Vagina (tissue), 2 donors: ENCODE measurements at regions not wholly inside any gene's neighbourhood (a gene's known extent, or its start where the extent isn't known, plus 50 kb on each side); places are given as distances from the start of the nearest gene placed in this dataset.

Experiments
- DNase-seq, 2 donors: peaks; one replicate each; pipeline ENCODE4 v3.0.0-alpha.2; 2017; ENCODE audit errors: extremely low spot score in 2 of 2
- H3K27ac ChIP-seq: fragments of 200-600 bp; sonication (generic); one replicate; pipeline ENCODE4 v1.5.1; 2019
- H3K27me3 ChIP-seq: fragments of 200-600 bp; sonication (generic); one replicate; pipeline ENCODE4 v1.5.1; 2019
- H3K36me3 ChIP-seq, 2 donors: fragments of 200-600 bp; sonication (generic); one replicate each; pipeline ENCODE4 v1.5.1; 2017 to 2019
- H3K4me1 ChIP-seq: fragments of 200-600 bp; sonication (generic); one replicate; pipeline ENCODE4 v1.5.1; 2019
- H3K4me3 ChIP-seq, 2 donors: fragments of 200-600 bp; sonication (generic); 1 replicate in 1 of 2; 2 replicates in 1 of 2; pipeline ENCODE4 v1.5.1; 2016 to 2019
- H3K9me3 ChIP-seq: fragments of 200-600 bp; sonication (generic); one replicate; pipeline ENCODE4 v1.5.1; 2019
- CTCF ChIP-seq, 3 experiments: fragments of 450-650 bp in 2 of 3; fragments of 200-600 bp in 1 of 3; sonication (generic) in 1 of 3; IDR thresholded peaks; one replicate each; pipeline ENCODE4 v1.5.1; 2017 to 2019; ENCODE audit warnings: antibody characterized with exemption in 3 of 3, mild to moderate bottlenecking in 2 of 3, moderate library complexity in 2 of 3
- POLR2A ChIP-seq, 2 donors: fragments of 450-650 bp; IDR thresholded peaks; one replicate each; pipeline ENCODE4 v1.6.1; 2017; ENCODE audit warnings: antibody characterized with exemption in 2 of 2, mild to moderate bottlenecking in 2 of 2, moderate library complexity in 2 of 2
- POLR2AphosphoS5 ChIP-seq, 2 donors: sonication (generic); formaldehyde crosslinking; IDR thresholded peaks; one replicate each; pipeline ENCODE4 v1.9.0; 2017; ENCODE audit warnings: antibody characterized with exemption in 2 of 2, mild to moderate bottlenecking in 2 of 2, low read depth in 1 of 2; ENCODE audit not compliant: insufficient read depth in 1 of 2
- intact Hi-C: fragments of 100-400 bp; cut with DNase I; formaldehyde crosslinking; loops from one replicate; pipeline ENCODE4 v1.15.1; 2023

- H3K4me3 ChIP-seq: no peak overlapping the region
- no peaks in the 10 kb centered on the region for H3K36me3 ChIP-seq
- H3K9me3 ChIP-seq: no peaks in the 10 kb centered on the region
- no peaks in the 10 kb centered on the region for H3K27me3 ChIP-seq
- no peaks in the 10 kb centered on the region for H3K4me1 ChIP-seq
- TF ChIP-seq POLR2A (IDR thresholded peaks at IDR 0.05) (no peak), POLR2AphosphoS5 (IDR thresholded peaks at IDR 0.05; ENCODE audit: insufficient read depth in 1 of 2, low read depth in 1 of 2) (no peak), CTCF (IDR thresholded peaks at IDR 0.05) (no peak)
- intact Hi-C loops: no loop called here
- H3K27ac ChIP-seq: no peak overlapping the region
- DNase-seq: no peak
Observed at GRCh38 chr11:110874437-110875030, 162.3 kb upstream of the ARHGAP20 start.

GRCh38 chr11:110873975-110874374 lies 161.7 kb upstream of the ARHGAP20 start:
- no peaks in the 10 kb centered on the region for H3K9me3 ChIP-seq
- TF ChIP-seq POLR2A (IDR thresholded peaks at IDR 0.05) (no peak), CTCF (IDR thresholded peaks at IDR 0.05) (no peak), POLR2AphosphoS5 (IDR thresholded peaks at IDR 0.05; ENCODE audit: insufficient read depth in 1 of 2, low read depth in 1 of 2) (no peak)
- intact Hi-C loops: no loop called here
- DNase-seq: no peak
- no peak overlapping the region for H3K27ac ChIP-seq
- H3K4me3 ChIP-seq: no peak overlapping the region
- no peaks in the 10 kb centered on the region for H3K4me1 ChIP-seq
- no peaks in the 10 kb centered on the region for H3K27me3 ChIP-seq
- H3K36me3 ChIP-seq: no peaks in the 10 kb centered on the region

- no peak overlapping the region for H3K4me3 ChIP-seq
- no peaks in the 10 kb centered on the region for H3K9me3 ChIP-seq
- no peaks in the 10 kb centered on the region for H3K4me1 ChIP-seq
- TF ChIP-seq POLR2A (IDR thresholded peaks at IDR 0.05) (no peak), POLR2AphosphoS5 (IDR thresholded peaks at IDR 0.05; ENCODE audit: insufficient read depth in 1 of 2, low read depth in 1 of 2) (no peak), CTCF (IDR thresholded peaks at IDR 0.05) (no peak)
- H3K27me3 ChIP-seq: no peaks in the 10 kb centered on the region
- no peak for DNase-seq
- intact Hi-C loops: no loop called here
- no peaks in the 10 kb centered on the region for H3K36me3 ChIP-seq
- no peak overlapping the region for H3K27ac ChIP-seq
Observed at GRCh38 chr11:110870816-110871522, 158.7 kb upstream of the ARHGAP20 start.

GRCh38 chr11:110867951-110868350 lies 155.7 kb upstream of the ARHGAP20 start:
- TF ChIP-seq POLR2A (IDR thresholded peaks at IDR 0.05) (no peak), POLR2AphosphoS5 (IDR thresholded peaks at IDR 0.05; ENCODE audit: insufficient read depth in 1 of 2, low read depth in 1 of 2) (no peak), CTCF (IDR thresholded peaks at IDR 0.05) (no peak)
- Histone ChIP-seq H3K9me3 (no peaks in the 10 kb centered on the region), H3K27me3 (no peaks in the 10 kb centered on the region), H3K27ac (no peak overlapping the region), H3K4me3 (no peak overlapping the region), H3K36me3 (no peaks in the 10 kb centered on the region), H3K4me1 (no peaks in the 10 kb centered on the region)
- no peak for DNase-seq
- intact Hi-C loops: no loop called here

GRCh38 chr11:110866081-110866480 lies 153.8 kb upstream of the ARHGAP20 start:
- H3K4me3 ChIP-seq: no peak overlapping the region

More at GRCh38 chr11:110866081-110866480, 153.8 kb upstream of the ARHGAP20 start:
- TF ChIP-seq POLR2A (IDR thresholded peaks at IDR 0.05) (no peak), POLR2AphosphoS5 (IDR thresholded peaks at IDR 0.05; ENCODE audit: insufficient read depth in 1 of 2, low read depth in 1 of 2) (no peak), CTCF (IDR thresholded peaks at IDR 0.05) (no peak)
- DNase-seq: no peak
- no peaks in the 10 kb centered on the region for H3K27me3 ChIP-seq
- H3K27ac ChIP-seq: no peak overlapping the region
- H3K4me1 ChIP-seq: no peaks in the 10 kb centered on the region
- no peaks in the 10 kb centered on the region for H3K36me3 ChIP-seq
- H3K9me3 ChIP-seq: no peaks in the 10 kb centered on the region
- intact Hi-C loops: no loop called here
